Stomach (tissue), 8 donors: ENCODE measurements at regions not wholly inside any gene's neighbourhood (a gene's known extent, or its start where the extent isn't known, plus 50 kb on each side); places are given as distances from the start of the nearest gene placed in this dataset.

ENCODE experiments used
- DNase-seq, 2 donors: peaks; one replicate each; pipeline versions ENCODE4 v3.0.0 to v3.0.0-alpha.2; 2013 to 2019
- H3K27ac ChIP-seq, 5 donors: fragments of 200-600 bp in 4 of 5; sonication (generic) in 4 of 5; one replicate each; pipeline ENCODE4 v1.5.1; 2013 to 2019; ENCODE audit warnings: mild to moderate bottlenecking in 1 of 5, moderate library complexity in 1 of 5
- H3K27me3 ChIP-seq, 3 donors: fragments of 200-600 bp; sonication (generic); one replicate each; pipeline ENCODE4 v1.5.1; 2017 to 2019; ENCODE audit warnings: mixed run types in 1 of 3
- H3K36me3 ChIP-seq, 4 donors: fragments of 200-600 bp; sonication (generic); 1 replicate in 3 of 4; 2 replicates in 1 of 4; pipeline ENCODE4 v1.5.1; 2016 to 2019
- H3K4me1 ChIP-seq, 4 donors: fragments of 200-600 bp; sonication (generic); one replicate each; pipeline ENCODE4 v1.5.1; 2016 to 2019
- H3K4me3 ChIP-seq, 4 donors: fragments of 200-600 bp; sonication (generic) in 3 of 4; one replicate each; pipeline ENCODE4 v1.5.1; 2016 to 2019; ENCODE audit warnings: mild to moderate bottlenecking in 1 of 4
- H3K9me3 ChIP-seq, 4 donors: fragments of 200-600 bp; sonication (generic); one replicate each; pipeline ENCODE4 v1.5.1; 2016 to 2019
- EP300 ChIP-seq: sonication (generic); formaldehyde crosslinking; IDR thresholded peaks from one replicate; pipeline ENCODE4 v1.6.1; 2017; ENCODE audit warnings: antibody characterized with exemption
- POLR2A ChIP-seq, 4 donors: fragments of 450-650 bp; IDR thresholded peaks; one replicate each; pipeline ENCODE4 v1.6.1; 2016; ENCODE audit warnings: antibody characterized with exemption in 4 of 4, control low read depth in 2 of 4, mild to moderate bottlenecking in 1 of 4, moderate library complexity in 1 of 4
- POLR2AphosphoS5 ChIP-seq, 3 donors: sonication (generic); formaldehyde crosslinking; IDR thresholded peaks; one replicate each; pipeline ENCODE4 v1.6.1; 2016; ENCODE audit warnings: antibody characterized with exemption in 3 of 3
- WGBS, 5 donors: extraction: QIAGEN DNeasy Blood & Tissue Kit in 3 of 5; methylation state at CpG; one replicate each; pipeline versions ENCODE4 v1.1.5 to v1.1.7; 2013 to 2018; 5-methylcytosine and 5-hydroxymethylcytosine counted together
- intact Hi-C: fragments of 100-400 bp; cut with DNase I; formaldehyde crosslinking; loops from one replicate; pipeline ENCODE4 v1.15.1; 2023; ENCODE audit warnings: low total_unique reads
- TF ChIP-seq, protein P1 (sequence below), 7 experiments: fragments of 450-650 bp in 4 of 7; fragments of 200-600 bp in 3 of 7; sonication (generic) in 3 of 7; IDR thresholded peaks; one replicate each; pipeline ENCODE4 v1.5.1; 2016 to 2019; ENCODE audit warnings: antibody characterized with exemption in 7 of 7, control low read depth in 2 of 7, mild to moderate bottlenecking in 1 of 7
- donor health status: healthy with polysubstance abuse.
- donor health status: Bipolar disorder and iron deficiency.
- donor health status: healthy.

DNA sequence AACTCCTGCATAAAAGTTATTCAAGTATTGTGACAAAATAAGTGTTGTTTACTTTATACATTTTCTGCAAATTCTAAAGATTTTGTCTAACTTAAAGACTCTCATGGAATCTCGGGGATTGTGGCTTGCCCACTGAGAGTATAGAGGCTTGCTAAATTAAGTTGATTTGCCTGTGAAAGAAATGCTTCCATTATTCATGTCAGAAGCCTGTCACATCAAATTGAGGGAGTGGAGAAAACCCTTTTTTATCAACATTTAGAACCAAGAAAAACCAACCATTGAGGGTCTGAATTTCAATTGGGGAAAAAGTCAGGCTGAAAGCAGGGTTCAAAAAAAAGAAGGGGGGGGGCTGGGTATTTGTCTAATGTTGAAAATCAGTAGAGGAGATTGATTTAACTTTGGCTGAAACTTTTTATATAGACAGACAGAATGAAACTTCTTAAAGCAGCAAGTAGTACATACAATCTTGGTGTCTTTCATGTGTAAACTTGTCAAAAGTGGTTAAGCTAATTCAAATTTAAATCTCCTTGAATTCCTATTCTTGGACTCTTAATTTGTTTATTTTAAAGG is 144.8 kb upstream of the CXorf66 start:
- intact Hi-C loops: no loop called here
- no peaks in the 10 kb centered on the region for H3K4me1 ChIP-seq
- peaks cover 0 to 3% (median 0%) of the 10 kb centered on the region in 3 donors for H3K27me3 ChIP-seq
- DNase-seq: no peak
- peaks cover 0 to 4% (median 0%) of the 10 kb centered on the region in 4 donors for H3K9me3 ChIP-seq
- no peak overlapping the region for H3K27ac ChIP-seq
- H3K4me3 ChIP-seq: no peak overlapping the region
- no peaks in the 10 kb centered on the region for H3K36me3 ChIP-seq
- 28 to 46% (median 33%) methylated on average over 1 of the region's 1 CpG for WGBS, 5 donors
- TF ChIP-seq POLR2A (IDR thresholded peaks at IDR 0.05) (no peak), POLR2AphosphoS5 (IDR thresholded peaks at IDR 0.05) (no peak)

DNA sequence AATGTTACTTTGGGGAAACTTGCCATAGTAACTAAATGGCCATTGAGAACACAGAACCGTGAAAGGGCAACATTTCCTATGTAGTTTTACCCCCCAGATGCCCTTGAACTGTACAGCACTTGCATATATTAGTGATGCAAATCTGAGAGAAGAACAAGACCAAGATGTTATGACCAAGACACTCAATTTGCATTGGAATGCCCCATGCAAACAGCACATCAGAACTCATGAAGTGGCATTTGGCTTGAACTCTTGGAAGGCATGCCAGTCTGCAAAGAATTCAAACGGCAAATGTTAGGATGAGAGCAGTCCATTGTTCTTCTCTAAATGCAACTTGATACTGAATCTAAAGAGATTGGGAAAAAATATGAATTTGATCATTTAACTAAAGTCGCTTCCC is 139.4 kb upstream of the CXorf66 start:
- DNase-seq: no peak
- Histone ChIP-seq H3K27me3 (peaks cover 0 to 9% (median 0%) of the 10 kb centered on the region in 3 donors), H3K36me3 (no peaks in the 10 kb centered on the region), H3K4me1 (no peaks in the 10 kb centered on the region), H3K4me3 (no peak overlapping the region), H3K9me3 (no peaks in the 10 kb centered on the region), H3K27ac (no peak overlapping the region)
- intact Hi-C loops: no loop called here
- WGBS, 5 donors: 58 to 80% (median 68%) methylated on average over 3 of the region's 3 CpGs
- TF ChIP-seq, protein P1, sequence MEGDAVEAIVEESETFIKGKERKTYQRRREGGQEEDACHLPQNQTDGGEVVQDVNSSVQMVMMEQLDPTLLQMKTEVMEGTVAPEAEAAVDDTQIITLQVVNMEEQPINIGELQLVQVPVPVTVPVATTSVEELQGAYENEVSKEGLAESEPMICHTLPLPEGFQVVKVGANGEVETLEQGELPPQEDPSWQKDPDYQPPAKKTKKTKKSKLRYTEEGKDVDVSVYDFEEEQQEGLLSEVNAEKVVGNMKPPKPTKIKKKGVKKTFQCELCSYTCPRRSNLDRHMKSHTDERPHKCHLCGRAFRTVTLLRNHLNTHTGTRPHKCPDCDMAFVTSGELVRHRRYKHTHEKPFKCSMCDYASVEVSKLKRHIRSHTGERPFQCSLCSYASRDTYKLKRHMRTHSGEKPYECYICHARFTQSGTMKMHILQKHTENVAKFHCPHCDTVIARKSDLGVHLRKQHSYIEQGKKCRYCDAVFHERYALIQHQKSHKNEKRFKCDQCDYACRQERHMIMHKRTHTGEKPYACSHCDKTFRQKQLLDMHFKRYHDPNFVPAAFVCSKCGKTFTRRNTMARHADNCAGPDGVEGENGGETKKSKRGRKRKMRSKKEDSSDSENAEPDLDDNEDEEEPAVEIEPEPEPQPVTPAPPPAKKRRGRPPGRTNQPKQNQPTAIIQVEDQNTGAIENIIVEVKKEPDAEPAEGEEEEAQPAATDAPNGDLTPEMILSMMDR (IDR thresholded peaks at IDR 0.05): no peak
- TF ChIP-seq POLR2AphosphoS5 (IDR thresholded peaks at IDR 0.05) (no peak), POLR2A (IDR thresholded peaks at IDR 0.05) (no peak), EP300 (no peak)

DNA sequence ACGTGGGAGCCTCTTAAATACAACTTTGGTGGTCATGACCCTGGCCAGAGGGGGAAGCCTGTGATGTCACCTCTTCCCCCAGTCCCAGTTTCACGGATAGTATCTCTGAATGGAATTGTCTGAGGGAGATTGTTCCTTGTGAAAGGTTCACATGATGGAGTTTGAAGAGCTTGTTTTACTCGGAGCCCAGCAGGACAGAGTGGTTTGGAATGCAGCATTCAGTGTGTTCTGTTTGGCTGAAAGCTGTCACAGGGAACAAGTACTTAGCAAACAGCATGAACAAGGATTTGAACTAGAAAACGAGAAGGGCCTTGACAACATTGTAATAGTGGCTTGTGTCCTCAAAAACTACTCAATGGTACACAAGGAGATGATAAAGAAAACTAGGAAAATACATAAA is 133.9 kb upstream of the CXorf66 start:
- TF ChIP-seq EP300: no peak
- TF ChIP-seq, protein P1 (IDR thresholded peaks at IDR 0.05): no peak
- no peak for TF ChIP-seq POLR2AphosphoS5 (IDR thresholded peaks at IDR 0.05)
- no peak for TF ChIP-seq POLR2A (IDR thresholded peaks at IDR 0.05)

DNA sequence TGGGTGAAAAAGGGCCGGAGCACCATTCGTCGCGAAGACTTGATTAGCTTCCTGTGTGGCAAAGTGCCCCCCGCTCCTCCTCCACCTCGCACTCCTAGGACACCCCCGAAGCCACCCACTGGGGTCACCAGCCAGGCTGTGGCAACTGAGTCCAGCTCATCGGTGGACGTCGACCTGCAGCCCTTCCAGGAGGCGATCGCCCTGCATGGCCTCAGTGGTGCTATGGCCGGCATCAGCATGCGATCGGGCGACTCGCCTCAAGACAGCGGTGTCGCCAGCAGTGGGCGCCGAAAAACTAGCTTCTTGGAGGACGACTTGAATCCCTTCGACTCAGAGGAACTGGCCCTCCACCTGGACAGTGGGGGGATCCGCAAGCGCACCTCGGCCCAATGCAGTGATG is 126.8 kb upstream of the CXorf66 start:
- Histone ChIP-seq H3K27me3 (peaks cover 0 to 9% (median 4%) of the 10 kb centered on the region in 3 donors), H3K9me3 (no peaks in the 10 kb centered on the region), H3K4me1 (peaks cover 0 to 9% (median 7%) of the 10 kb centered on the region in 4 donors), H3K27ac (no peak overlapping the region), H3K4me3 (peak overlapping the region in 2 of 4 donors; percentile 45 to 47), H3K36me3 (no peaks in the 10 kb centered on the region)
- no peak for DNase-seq
- intact Hi-C loops: no loop called here
- TF ChIP-seq, protein P1 (IDR thresholded peaks at IDR 0.05): no peak
- no peak for TF ChIP-seq EP300
- no peak for TF ChIP-seq POLR2AphosphoS5 (IDR thresholded peaks at IDR 0.05)
- TF ChIP-seq POLR2A (IDR thresholded peaks at IDR 0.05): no peak
- 80 to 93% (median 89%) methylated on average over 15 to 26 of the region's 26 CpGs for WGBS, 5 donors

More for the DNA sequence above, 133.9 kb upstream of the CXorf66 start:
- no peaks in the 10 kb centered on the region for H3K36me3 ChIP-seq
- DNase-seq: no peak
- H3K4me3 ChIP-seq: no peak overlapping the region
- intact Hi-C loops: no loop called here
- 17 to 30% (median 26%) methylated on average over 4 of the region's 4 CpGs for WGBS, 5 donors
- no peaks in the 10 kb centered on the region for H3K4me1 ChIP-seq
- no peak overlapping the region for H3K27ac ChIP-seq
- H3K9me3 ChIP-seq: no peaks in the 10 kb centered on the region
- no peaks in the 10 kb centered on the region for H3K27me3 ChIP-seq
